GM12878 (cell line): ENCODE measurements at regions not wholly inside any gene's neighbourhood (a gene's known extent, or its start where the extent isn't known, plus 50 kb on each side); places are given as distances from the start of the nearest gene placed in this dataset.
A peak's percentile ranks its signal among the peaks of the same experiment; 100 is the strongest.

ENCODE experiments used
- ATAC-seq: fragments of 200-7000 bp; cut with Tn5 transposase; 3 replicates; pipeline ENCODE4 v1.9.1; 2020; ENCODE audit warnings: mild to moderate bottlenecking, moderate library complexity
- BruUV-seq: library from RNA; stranded (reverse); fragments of 400-500 nt; replicated peaks from 2 replicates; lab custom pipeline; 2021; lab: Mats Ljungman, UMichigan
- CTCF ChIA-PET: fragments of 300-600 bp; sonication (Branson Sonifier 250); formaldehyde crosslinking; extraction: SDS; loops from one replicate; lab custom pipeline; 2021; ENCODE audit warnings: inconsistent platforms; lab: Yijun Ruan, JAX
- POLR2A ChIA-PET: fragments of 350-600 bp; formaldehyde crosslinking; extraction: SDS; loops from one replicate; lab custom pipeline; 2021; ENCODE audit warnings: inconsistent platforms; lab: Charles Lee
- RAD21 ChIA-PET: fragments of 300-600 bp; sonication (Branson Sonifier 250); formaldehyde crosslinking; loops from one replicate; lab custom pipeline; 2023; ENCODE audit warnings: antibody characterized with exemption; ENCODE audit not compliant: unreplicated experiment; lab: Charles Lee
- SMC1A ChIA-PET: fragments of 300-600 bp; sonication (Branson Sonifier 250); formaldehyde crosslinking; loops from one replicate; lab custom pipeline; 2023; ENCODE audit not compliant: unreplicated experiment, uncharacterized antibody; lab: Charles Lee
- DNase-seq: peaks from one replicate; pipeline ENCODE4 v3.0.0-alpha.2; 2011; ENCODE audit warnings: low read depth, low spot score
- FAIRE-seq: peaks from 3 replicates; lab custom pipeline; 2011; peaks lifted over from hg19 to GRCh38; lab: Jason Lieb, UNC
- H2AFZ ChIP-seq: 2 replicates; pipeline ENCODE4 v1.6.0; 2011; ENCODE audit warnings: low read depth, low read length, control low read depth; ENCODE audit not compliant: control insufficient read depth
- H3K27ac ChIP-seq: 2 replicates; pipeline ENCODE4 v1.5.1; 2011; ENCODE audit warnings: control low read depth; ENCODE audit not compliant: control insufficient read depth, insufficient read depth
- H3K27me3 ChIP-seq, 2 experiments: replicated peaks in 1 of 2; 2 replicates each; pipeline versions ENCODE4 v1.6.0 to v1.6.1; 2011; ENCODE audit warnings: low read length in 1 of 2; ENCODE audit not compliant: control insufficient read depth in 2 of 2, insufficient read depth in 2 of 2
- H3K36me3 ChIP-seq, 2 experiments: 2 replicates each; pipeline ENCODE4 v1.5.1; 2011; ENCODE audit warnings: low read length in 1 of 2; ENCODE audit not compliant: control insufficient read depth in 2 of 2, insufficient read depth in 2 of 2
- H3K4me1 ChIP-seq: 2 replicates; pipeline ENCODE4 v1.6.1; 2011; ENCODE audit warnings: mild to moderate bottlenecking, low read length, moderate library complexity, mixed read lengths; ENCODE audit not compliant: control insufficient read depth, insufficient read depth
- H3K4me2 ChIP-seq: 2 replicates; pipeline ENCODE4 v1.6.0; 2011; ENCODE audit warnings: control low read depth; ENCODE audit not compliant: control insufficient read depth, insufficient read depth
- H3K4me3 ChIP-seq: fragments of 200-600 bp; sonication (generic); 2 replicates; pipeline ENCODE4 v1.5.1; 2016
- H3K79me2 ChIP-seq: 2 replicates; pipeline ENCODE4 v1.6.0; 2011; ENCODE audit warnings: low read length; ENCODE audit not compliant: control insufficient read depth, insufficient read depth
- H3K9ac ChIP-seq: 2 replicates; pipeline ENCODE4 v1.8.0; 2011; ENCODE audit warnings: low read length, control low read depth, mixed read lengths; ENCODE audit not compliant: control insufficient read depth, insufficient read depth
- H3K9me3 ChIP-seq: replicated peaks from 3 replicates; pipeline ENCODE4 v1.5.1; 2011; ENCODE audit warnings: mild to moderate bottlenecking, low read length; ENCODE audit not compliant: control insufficient read depth, insufficient read depth
- H4K20me1 ChIP-seq: 2 replicates; pipeline ENCODE4 v1.6.0; 2011; ENCODE audit not compliant: control insufficient read depth, insufficient read depth
- NR2C1 ChIP-seq: fragments of 450-650 bp; IDR thresholded peaks from 2 replicates; pipeline ENCODE4 v1.6.1; 2017; ENCODE audit warnings: antibody characterized with exemption, mild to moderate bottlenecking, moderate library complexity
- POLR2AphosphoS5 ChIP-seq: IDR thresholded peaks from 2 replicates; pipeline ENCODE4 v1.6.1; 2011; ENCODE audit warnings: mild to moderate bottlenecking, low read length, inconsistent platforms
- RAD21 ChIP-seq: IDR thresholded peaks from 2 replicates; pipeline ENCODE4 v1.6.1; 2011; ENCODE audit warnings: mild to moderate bottlenecking, low read depth, low read length, moderate library complexity; ENCODE audit not compliant: insufficient read depth
- SIX5 ChIP-seq: IDR thresholded peaks from 2 replicates; pipeline ENCODE4 v1.6.1; 2011; ENCODE audit warnings: mild to moderate bottlenecking, low read depth, low read length, moderate library complexity; ENCODE audit not compliant: severe bottlenecking
- SMAD5 ChIP-seq: IDR thresholded peaks from 2 replicates; pipeline ENCODE4 v1.6.1; 2016; ENCODE audit warnings: antibody characterized with exemption, low read depth
- SMC3 ChIP-seq: IDR thresholded peaks from 2 replicates; pipeline ENCODE4 v1.6.1; 2011; ENCODE audit warnings: low read length, improper control_type of control experiment, borderline replicate concordance
- WGBS: methylation state at CpG from one replicate; pipeline ENCODE4 v1.1.6; 2016; ENCODE audit warnings: low lambda C conversion rate; ENCODE audit not compliant: insufficient replicate concordance, insufficient coverage; ENCODE audit errors: missing lambda C conversion rate; 5-methylcytosine and 5-hydroxymethylcytosine counted together
- in situ Hi-C: fragments of 300-500 bp; cut with MboI; formaldehyde crosslinking; loops from 9 replicates; pipeline ENCODE4 v1.14.3; 2018; ENCODE audit warnings: mixed read lengths
- intact Hi-C: fragments of 100-400 bp; cut with micrococcal nuclease; formaldehyde crosslinking; loops from one replicate; pipeline ENCODE4 v1.14.2; 2022; ENCODE audit not compliant: unreplicated experiment
- TF ChIP-seq, protein P1 (sequence below): fragments of 450-650 bp; formaldehyde crosslinking; IDR thresholded peaks from 2 replicates; pipeline ENCODE4 v1.4.0; 2020; ENCODE audit warnings: mild to moderate bottlenecking, moderate library complexity
- TF ChIP-seq, protein P2 (sequence below): fragments of 450-650 bp; IDR thresholded peaks from 2 replicates; pipeline ENCODE4 v1.6.1; 2017; ENCODE audit warnings: mild to moderate bottlenecking

DNA sequence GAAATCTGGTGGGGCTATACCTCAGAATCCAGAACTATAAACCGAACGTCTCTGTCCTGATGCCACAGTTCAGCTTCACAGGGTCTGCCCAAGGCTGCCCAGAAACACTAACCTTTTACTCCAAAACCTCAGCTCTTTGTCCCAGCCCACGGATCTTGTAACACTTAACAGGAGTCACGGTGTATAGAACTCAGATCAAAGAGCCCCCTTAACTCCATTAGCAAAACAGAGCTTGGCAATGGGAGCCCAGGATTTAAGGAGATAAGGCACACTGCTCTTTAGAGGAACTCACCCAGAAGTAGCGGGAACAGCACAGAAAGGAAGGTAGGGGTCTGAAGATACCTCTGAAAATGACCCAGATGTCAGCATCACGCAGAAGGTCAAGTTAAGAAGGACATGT, 68.8 kb upstream of the SOX14 start:
- no peak for DNase-seq
- H3K4me2 ChIP-seq: no peak overlapping the region
- H3K27me3 ChIP-seq: no peaks in the 10 kb centered on the region
- no peak overlapping the region for H3K27ac ChIP-seq
- H3K36me3 ChIP-seq: no peaks in the 10 kb centered on the region
- RAD21 ChIA-PET: no interaction called here
- no peaks in the 10 kb centered on the region for H4K20me1 ChIP-seq
- TF ChIP-seq POLR2AphosphoS5: no peak
- TF ChIP-seq NR2C1: no peak
- no peak for TF ChIP-seq SIX5
- CTCF ChIA-PET: interaction anchor here (1.6 to 5.3 kb wide), 2 partner anchors 9 to 585 kb away, joined by 5 to 44 read pairs; no protein-coding TSS in a partner anchor
- 7% methylated on average over 6 of the region's 6 CpGs for WGBS
- POLR2A ChIA-PET: no interaction called here
- BruUV-seq: no TSS peak
- FAIRE-seq: no peak
- H3K4me1 ChIP-seq: no peaks in the 10 kb centered on the region
- H2AFZ ChIP-seq: no peak overlapping the region
- in situ Hi-C loops: no loop called here
- no peak for ATAC-seq
- H3K9ac ChIP-seq: no peak overlapping the region
- SMC1A ChIA-PET: no interaction called here
- H3K4me3 ChIP-seq: no peak overlapping the region
- H3K9me3 ChIP-seq: no peaks in the 10 kb centered on the region
- H3K79me2 ChIP-seq: no peaks in the 10 kb centered on the region
- intact Hi-C loops: no loop called here

DNA sequence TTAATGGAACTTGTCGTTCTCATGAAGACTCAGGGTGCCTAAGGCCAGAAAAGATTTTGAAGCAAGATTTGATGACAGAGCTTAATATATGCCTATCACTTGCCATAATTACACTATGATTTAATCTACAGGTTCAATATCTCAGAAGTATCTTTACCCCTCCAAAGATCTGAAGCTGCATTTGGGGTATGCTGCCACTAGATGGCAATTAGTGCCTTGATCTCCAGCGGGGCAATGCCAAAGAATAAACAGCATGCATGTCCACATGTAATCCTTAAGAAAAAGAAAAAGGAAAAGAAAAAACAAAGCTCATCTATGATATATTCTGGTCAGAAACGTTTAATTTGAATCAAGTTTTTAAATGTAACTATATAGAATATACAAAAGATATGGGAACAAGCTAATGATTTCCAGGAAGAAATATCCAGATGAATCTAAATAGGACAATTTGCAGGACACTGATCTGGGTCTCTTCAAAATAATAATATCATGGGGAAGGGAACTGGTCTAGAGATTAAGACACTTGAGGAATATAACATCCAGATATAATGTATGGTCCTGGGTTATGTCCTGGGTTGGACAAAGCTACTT, 55.0 kb upstream of the SOX14 start:
- in situ Hi-C loops (no loop called here), intact Hi-C loops (loop anchor here (1.0 kb wide), 2 partner anchors 237 to 343 kb away; no protein-coding TSS in a partner anchor)
- ChIA-PET POLR2A (no interaction called here), RAD21 (interaction anchor here (0.5 to 3.1 kb wide), 7 partner anchors 16 to 602 kb away, joined by 3 to 18 read pairs (median 3); no protein-coding TSS in a partner anchor), CTCF (interaction anchor here (0.6 to 2.2 kb wide), 22 partner anchors 10 to 604 kb away, joined by 3 to 19 read pairs (median 4); no protein-coding TSS in a partner anchor), SMC1A (interaction anchor here (0.8 to 3.3 kb wide), 10 partner anchors 10 to 677 kb away, joined by 3 to 42 read pairs (median 4); no protein-coding TSS in a partner anchor)
- no peaks in the 10 kb centered on the region for H3K79me2 ChIP-seq
- BruUV-seq: no TSS peak
- ATAC-seq (peak; percentile 50; the same call in 1 of the 3 replicates), FAIRE-seq (no peak), DNase-seq (no peak)
- H3K4me1 ChIP-seq: no peaks in the 10 kb centered on the region
- no peak overlapping the region for H2AFZ ChIP-seq
- H3K9ac ChIP-seq: no peak overlapping the region
- no peak overlapping the region for H3K4me2 ChIP-seq
- H3K27ac ChIP-seq: no peak overlapping the region
- no peaks in the 10 kb centered on the region; a peak in 1 of 4 replicates for H3K27me3 ChIP-seq
- no peak overlapping the region for H3K4me3 ChIP-seq
- no peaks in the 10 kb centered on the region for H3K36me3 ChIP-seq
- H4K20me1 ChIP-seq: no peaks in the 10 kb centered on the region
- WGBS: 0% methylated on average over 3 of the region's 3 CpGs
- H3K9me3 ChIP-seq: no peaks in the 10 kb centered on the region
- TF ChIP-seq SMAD5: no peak
- TF ChIP-seq SMC3: peak; percentile 72; the same call in 1 of the 2 replicates
- TF ChIP-seq, protein P1, sequence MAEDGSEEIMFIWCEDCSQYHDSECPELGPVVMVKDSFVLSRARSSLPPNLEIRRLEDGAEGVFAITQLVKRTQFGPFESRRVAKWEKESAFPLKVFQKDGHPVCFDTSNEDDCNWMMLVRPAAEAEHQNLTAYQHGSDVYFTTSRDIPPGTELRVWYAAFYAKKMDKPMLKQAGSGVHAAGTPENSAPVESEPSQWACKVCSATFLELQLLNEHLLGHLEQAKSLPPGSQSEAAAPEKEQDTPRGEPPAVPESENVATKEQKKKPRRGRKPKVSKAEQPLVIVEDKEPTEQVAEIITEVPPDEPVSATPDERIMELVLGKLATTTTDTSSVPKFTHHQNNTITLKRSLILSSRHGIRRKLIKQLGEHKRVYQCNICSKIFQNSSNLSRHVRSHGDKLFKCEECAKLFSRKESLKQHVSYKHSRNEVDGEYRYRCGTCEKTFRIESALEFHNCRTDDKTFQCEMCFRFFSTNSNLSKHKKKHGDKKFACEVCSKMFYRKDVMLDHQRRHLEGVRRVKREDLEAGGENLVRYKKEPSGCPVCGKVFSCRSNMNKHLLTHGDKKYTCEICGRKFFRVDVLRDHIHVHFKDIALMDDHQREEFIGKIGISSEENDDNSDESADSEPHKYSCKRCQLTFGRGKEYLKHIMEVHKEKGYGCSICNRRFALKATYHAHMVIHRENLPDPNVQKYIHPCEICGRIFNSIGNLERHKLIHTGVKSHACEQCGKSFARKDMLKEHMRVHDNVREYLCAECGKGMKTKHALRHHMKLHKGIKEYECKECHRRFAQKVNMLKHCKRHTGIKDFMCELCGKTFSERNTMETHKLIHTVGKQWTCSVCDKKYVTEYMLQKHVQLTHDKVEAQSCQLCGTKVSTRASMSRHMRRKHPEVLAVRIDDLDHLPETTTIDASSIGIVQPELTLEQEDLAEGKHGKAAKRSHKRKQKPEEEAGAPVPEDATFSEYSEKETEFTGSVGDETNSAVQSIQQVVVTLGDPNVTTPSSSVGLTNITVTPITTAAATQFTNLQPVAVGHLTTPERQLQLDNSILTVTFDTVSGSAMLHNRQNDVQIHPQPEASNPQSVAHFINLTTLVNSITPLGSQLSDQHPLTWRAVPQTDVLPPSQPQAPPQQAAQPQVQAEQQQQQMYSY: no peak
- TF ChIP-seq, protein P2, sequence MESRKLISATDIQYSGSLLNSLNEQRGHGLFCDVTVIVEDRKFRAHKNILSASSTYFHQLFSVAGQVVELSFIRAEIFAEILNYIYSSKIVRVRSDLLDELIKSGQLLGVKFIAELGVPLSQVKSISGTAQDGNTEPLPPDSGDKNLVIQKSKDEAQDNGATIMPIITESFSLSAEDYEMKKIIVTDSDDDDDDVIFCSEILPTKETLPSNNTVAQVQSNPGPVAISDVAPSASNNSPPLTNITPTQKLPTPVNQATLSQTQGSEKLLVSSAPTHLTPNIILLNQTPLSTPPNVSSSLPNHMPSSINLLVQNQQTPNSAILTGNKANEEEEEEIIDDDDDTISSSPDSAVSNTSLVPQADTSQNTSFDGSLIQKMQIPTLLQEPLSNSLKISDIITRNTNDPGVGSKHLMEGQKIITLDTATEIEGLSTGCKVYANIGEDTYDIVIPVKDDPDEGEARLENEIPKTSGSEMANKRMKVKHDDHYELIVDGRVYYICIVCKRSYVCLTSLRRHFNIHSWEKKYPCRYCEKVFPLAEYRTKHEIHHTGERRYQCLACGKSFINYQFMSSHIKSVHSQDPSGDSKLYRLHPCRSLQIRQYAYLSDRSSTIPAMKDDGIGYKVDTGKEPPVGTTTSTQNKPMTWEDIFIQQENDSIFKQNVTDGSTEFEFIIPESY: no peak
- peak; percentile 65 for TF ChIP-seq RAD21
